ENCODE measurements at regions not wholly inside any gene's neighbourhood (a gene's known extent, or its start where the extent isn't known, plus 50 kb on each side); places are given as distances from the start of the nearest gene placed in this dataset.

DNA sequence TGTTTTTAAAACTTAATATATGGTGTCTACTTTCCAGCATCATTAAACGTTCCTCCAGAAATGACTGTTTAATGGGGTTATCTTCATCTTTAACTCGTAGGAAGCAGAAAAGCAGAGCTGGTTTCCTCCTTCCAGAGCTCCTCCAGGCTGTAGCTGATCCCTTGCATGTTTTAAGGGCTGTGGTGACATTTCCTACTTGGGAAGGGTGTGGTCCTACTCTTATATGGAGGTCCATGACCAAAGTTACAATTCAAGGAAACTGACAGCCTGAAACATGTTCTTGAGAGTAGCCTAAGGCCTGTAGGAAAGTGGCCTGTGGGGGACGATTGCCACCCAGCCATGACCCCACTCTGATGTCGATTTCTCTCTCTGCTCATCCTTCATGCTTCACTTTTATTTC is 297.1 kb downstream of the GADD45G start:
- DNase-seq (ENCODE audit: low read depth in 2 of 2): no peak

DNA sequence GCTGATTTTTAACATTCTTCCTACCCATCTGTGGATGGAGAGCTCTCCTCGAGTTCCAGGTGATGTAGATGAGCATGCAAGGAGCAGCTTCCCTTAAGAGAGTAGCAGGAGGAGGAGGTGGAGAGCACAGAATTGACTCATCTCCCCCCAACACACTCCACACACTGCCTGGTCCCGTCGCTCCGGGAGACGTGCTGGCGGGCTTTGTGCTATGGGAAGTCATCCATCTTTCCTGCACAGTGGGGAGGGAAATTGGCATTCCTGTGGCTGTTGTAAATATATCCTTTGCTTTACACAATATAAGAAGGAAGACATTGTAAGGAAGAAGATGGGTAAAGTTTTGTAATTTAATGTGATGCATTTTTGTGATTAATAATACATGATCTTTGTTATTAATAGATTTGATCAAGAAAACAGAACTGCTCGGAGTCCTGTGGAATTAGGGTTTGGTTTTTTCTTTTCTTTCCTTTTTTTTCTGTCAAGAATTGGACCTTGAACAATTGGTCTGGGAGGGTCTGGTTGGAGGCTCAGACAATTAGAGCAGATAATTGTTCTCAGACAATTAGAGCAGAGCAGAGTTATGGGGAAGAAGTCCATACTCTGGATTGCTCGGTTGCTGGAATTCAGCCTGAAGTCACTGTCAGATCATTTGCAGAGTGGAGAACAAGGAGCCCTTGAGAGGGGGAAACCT is 297.8 kb downstream of the GADD45G start:
- DNase-seq (ENCODE audit: low read depth in 2 of 2): no peak

DNA sequence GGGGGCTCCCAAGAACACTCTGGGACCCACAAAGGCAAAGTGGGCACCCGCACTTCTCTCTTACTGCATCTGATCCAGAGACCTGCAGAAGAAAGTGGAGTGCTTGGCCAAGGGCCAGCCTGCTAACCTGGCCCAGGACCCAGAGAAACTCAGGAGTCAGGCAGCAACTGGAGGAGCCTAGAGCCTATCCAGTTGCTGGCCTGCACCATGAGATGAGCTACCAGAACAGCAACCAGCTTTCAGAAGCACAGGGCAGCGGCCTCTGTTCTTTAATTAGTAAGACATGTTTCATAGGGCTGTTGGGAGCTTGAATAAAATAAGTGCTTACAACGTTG is 298.3 kb downstream of the GADD45G start:
- DNase-seq (ENCODE audit: low read depth in 2 of 2): no peak

DNA sequence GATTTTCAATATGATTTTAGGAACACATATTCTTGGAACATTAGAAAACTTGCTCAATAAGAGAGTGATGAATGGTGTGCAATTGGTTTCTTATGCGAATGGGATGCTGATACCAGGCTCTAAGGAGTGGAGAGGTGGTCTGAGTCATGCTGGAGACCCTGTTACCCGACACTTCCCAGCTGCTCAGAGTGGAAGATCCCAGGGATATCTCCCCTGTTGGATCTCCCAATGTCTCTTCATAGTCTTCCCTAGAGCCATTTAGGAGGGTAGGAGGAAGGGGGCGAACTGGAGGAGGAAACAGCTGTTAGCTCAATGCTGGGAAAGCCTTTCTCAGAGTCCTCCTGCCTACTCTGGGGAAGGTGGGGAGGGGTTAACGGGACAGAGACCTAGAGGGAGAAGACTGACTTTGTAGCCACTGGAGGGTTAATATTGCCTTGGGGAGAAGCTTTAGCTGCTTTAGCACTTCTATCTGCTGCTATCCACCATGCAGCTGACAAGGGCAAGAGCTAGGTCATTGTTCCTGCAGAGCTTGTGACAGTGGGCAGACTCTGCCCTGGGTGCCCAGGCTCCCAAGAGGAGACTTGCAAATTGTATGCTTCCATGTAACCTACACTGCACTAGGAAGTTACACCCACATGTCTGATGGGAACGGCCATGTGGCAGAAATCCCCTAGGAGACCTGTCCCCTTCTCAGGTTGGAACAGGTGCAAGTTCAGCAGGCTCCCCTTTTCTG is 301.0 kb downstream of the GADD45G start:
- no peak for DNase-seq (ENCODE audit: low read depth in 2 of 2)

DNA sequence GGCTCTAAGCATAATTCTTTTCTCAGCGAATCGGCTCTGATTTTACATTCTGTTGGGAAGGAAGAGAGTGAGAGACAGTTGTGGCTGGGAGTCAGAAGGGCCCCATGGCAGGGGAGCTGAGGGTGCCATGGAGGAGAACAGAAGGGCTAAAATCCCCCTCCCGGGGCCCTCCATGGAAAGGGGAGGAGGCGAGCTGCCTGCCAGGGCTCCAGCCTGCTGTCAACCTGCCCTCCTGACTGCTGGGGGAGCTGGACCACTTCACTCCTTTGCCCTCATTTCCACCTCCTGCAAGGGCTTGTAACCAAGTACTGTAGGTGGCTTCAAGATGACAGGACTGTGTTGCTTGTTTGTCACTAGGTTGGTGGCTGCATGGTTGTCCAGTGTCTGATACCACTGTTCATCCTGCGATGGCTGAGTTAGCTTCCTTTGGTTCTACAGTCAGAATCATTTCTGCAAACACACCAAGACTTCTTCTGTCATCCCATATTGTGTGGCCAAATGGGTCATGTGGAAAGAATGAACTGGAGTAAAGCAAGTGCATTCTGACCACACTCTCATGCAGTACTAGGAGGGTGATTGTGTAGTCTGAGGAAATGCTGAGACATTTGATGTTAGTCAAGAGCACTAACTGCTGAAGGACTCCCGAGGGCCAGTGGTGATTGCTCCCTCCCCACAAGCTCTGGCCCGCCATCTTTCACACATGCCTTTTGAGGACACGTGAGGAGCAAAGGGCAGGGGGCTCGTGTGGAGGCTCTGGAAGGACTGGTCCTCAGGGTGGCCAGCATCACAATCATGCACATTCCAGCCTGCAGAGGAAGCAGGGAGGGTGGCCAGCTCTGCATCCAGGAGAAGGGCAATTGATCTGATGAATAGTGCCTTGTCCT is 307.2 kb downstream of the GADD45G start:
- no peak for DNase-seq (ENCODE audit: low read depth in 2 of 2)

DNA sequence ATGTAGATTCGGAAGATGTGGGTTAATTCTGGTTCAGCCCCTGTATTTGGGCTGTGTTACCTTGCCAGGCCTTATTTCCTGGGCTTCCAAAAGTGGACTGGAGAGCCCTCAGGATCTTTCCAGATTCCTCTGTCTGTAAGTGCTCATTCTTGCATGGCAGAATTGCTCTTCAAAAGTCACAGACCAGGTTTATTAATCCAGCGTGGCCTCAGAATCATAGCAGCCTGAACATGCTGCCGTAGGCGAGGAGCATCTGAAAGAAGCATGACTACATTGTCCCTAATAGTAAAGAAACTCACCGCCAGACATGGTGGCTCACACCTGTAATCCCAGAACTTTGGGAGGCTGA is 307.8 kb downstream of the GADD45G start:
- no peak for DNase-seq (ENCODE audit: low read depth in 2 of 2)

DNA sequence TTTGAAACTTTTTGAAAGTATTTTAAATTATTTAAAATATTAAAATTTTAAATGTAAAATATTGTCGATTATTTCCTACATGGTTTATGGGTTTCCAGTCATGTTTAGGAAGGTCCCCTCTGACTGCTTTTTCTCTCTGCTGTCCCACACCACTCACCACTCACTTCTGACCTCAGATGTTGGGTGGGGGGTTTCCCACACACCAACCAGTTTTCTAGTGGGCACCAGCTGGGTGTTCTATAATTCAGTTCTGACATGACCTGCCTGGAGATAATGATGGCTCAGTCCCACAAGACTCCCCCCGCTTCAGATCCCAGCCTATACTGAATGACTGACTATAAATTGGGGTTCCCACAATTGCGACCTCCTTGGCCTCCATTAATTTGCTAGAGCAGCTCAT is 310.4 kb downstream of the GADD45G start:
- DNase-seq (ENCODE audit: low read depth in 2 of 2): no peak

DNA sequence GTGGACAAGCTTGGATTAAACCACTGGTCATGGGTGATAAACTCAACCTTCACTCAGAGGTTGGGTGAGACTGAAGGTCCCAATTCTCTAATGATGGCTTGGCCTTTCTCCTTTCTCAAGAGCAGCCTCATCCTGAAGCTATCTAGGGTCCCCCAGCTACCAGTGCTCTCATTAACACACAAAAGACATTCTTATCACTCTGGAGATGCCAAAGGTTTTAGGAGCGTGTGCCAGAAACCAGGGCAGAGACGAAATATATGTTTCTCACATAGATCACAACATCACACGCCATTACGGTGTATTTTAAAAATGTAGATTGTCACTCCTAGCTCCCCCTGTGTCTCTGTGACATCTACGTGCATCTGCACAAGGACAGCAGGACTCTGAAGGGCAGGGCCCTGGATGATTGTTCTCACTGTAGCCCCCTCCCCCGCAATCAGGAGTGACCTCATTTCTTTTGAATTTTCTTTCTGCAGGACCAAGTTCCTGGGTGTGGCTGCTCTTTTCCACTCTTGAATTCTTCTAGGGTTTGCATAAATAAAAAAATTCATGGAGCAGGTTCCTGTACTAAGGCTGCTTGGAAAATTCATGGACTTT is 311.3 kb downstream of the GADD45G start:
- DNase-seq (ENCODE audit: low read depth in 2 of 2): no peak

DNA sequence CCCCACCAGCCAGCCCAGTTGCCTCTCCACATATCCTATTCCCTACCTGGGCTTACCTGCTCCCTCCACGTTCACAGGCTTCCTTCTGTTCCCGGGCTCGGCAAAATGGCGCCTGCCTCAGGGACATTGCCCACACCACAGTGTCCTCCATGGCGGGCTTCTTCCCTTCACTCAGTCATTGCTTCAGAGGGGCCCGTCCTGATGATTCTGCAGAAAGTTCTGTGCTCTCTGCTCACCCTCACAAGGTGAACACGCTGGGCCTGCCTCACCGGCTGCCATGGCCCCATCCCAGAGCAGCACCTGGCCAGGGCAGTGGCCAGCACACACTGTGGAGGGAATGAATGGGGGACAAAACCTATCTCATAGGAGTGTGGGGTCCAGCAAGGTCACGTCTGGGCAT is 313.0 kb downstream of the GADD45G start:
- DNase-seq (ENCODE audit: low read depth in 2 of 2): no peak

DNA sequence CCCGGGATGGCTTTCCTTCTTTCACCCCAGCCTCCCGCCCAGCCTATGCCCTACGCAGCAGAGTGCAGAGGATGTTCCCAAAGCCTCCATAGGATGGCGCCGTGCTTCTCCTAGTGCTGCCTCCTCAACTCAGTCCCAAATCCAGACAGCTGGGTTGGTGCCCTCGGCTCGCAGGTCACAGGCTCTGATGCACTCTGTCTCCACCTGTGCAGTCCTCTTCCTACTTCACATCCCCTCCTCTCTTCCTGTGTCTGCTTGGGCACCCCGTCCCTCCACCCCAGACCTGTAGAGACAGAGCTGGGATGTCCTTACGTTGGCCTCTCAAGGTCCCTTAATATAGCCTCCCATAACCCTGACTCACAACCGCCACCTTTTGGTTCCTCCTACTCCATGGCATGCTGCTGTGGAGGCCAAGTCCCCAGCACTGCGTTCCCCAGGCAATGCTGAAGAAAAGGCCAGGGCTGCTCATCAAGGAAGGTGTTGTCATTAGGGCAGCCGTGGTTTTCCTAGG is 314.4 kb downstream of the GADD45G start:
- peak; percentile 12 to 41 for DNase-seq (ENCODE audit: low read depth in 2 of 2)

DNA sequence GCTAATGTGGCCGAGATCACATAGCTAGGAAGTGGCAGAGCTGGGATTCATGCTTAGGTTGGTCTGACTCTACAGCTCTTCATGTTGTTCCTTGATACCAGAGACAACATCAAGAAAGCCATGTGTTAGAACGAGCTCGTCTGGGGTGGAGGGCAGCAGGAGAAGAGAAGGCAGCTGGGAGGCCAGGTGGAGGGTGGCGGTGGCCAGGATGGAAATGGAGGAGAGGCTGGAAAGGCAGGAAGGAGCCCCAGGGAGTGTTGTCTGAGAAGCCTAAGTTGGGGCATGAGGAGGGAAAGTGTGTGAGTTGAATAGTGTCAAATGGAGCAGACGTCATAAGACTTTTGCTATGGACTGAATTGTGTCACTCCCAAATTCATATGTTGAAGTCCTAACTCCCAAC is 315.3 kb downstream of the GADD45G start:
- DNase-seq (ENCODE audit: low read depth in 2 of 2): no peak

DNA sequence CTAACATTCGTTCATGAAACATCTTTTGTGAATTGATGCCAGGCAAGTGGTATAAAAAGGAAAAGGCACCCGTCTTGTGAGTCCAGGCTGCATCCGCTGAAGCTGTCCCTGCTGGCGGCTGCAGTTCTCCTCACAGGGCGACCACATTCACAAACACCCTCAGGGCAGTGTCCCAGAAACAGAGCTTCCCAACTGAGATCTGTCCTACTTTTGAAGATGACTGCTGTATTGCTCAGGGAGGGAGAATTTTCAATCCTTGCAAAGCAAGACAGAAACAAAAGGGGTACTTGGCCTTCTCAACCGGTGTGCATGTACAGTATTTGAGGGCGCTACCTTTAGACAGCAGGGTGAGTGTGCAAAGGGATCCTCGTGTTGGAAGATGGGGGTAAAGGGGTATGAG is 316.1 kb downstream of the GADD45G start:
- no peak for DNase-seq (ENCODE audit: low read depth in 2 of 2)

DNA sequence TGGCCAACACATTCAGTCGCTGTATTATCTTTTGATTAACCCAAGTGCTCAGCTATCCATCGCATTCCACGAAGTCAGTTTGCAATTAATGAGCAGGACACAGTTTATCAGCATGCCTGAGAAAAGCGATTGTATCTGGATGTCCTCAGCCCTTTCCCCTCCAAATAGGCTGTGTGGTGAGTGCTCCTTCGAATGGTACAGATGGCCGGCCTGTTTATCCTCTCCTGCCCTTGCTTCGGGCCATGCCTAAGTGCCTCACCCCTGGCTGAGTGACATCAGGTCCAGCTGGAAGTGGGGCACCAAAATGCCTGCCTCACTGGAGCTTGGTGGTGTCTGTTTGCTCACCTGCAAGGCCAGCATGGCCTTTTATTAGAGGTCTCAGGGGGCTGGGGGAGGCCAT is 317.3 kb downstream of the GADD45G start:
- no peak for DNase-seq (ENCODE audit: low read depth in 2 of 2)

DNA sequence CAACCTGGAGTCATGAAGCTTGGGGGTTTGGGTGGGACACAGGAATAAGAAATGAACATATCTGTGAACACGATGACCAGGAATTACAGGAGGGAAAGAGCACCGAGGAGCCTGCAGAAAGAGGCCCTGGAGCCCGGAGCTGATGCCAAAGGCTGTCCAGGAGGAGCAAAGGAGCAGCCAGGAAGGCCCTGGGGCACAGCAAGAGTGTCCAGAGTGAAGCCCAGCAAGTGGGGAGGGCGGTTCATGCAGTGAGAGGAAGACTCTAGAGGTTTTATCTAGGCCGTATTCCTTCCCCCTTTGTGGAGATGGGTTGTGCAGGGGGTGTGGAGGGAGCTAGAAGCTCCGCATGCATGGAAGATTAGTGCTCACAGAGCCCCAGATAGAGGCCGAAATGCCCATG is 318.4 kb downstream of the GADD45G start:
- no peak for DNase-seq (ENCODE audit: low read depth in 2 of 2)

DNA sequence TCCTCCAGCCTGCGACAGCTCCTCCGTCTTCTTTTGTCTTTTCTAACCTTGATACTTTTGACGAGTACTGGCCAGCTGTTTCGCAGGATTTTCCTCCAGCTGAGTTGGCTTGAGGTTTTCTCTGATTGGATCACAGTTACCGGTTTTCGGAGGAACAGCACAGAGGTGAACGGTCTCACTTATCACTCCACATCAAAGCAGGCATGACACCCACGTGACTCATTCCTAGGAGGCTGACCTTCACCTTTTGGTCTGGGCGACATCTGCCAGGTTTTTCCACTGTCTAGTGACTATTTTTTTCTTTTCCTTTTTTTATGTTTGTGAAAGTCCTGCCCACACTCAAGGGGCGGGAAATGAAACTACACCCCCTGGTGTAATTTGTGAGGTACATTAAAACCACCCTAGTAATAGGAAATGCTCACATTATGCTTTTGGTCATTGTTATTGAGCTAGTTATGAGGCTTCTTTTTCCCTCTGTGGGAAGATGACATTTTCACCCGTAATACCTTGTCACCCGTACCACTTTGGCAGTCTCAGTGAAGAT is 319.2 kb downstream of the GADD45G start:
- no peak for DNase-seq (ENCODE audit: low read depth in 2 of 2)

DNA sequence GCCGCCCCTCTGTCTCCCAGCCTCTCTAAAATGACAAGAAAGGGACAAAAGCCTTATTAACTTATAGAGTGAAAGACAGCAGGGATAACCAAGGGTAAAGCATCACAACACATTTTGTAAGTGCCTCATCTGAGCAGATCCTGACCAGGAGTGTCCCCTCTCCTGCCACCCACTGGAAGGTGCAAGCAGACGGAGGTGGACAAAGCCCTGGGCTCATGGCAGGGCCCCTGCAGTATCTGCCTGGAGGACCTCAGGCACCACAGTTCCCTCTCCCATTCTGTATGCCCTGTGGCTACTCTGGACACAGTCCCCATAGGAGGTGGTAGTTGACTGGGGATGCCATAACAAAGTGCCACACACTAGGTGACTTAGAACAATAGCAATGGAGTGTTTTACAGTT is 319.8 kb downstream of the GADD45G start:
- no peak for DNase-seq (ENCODE audit: low read depth in 2 of 2)

DNA sequence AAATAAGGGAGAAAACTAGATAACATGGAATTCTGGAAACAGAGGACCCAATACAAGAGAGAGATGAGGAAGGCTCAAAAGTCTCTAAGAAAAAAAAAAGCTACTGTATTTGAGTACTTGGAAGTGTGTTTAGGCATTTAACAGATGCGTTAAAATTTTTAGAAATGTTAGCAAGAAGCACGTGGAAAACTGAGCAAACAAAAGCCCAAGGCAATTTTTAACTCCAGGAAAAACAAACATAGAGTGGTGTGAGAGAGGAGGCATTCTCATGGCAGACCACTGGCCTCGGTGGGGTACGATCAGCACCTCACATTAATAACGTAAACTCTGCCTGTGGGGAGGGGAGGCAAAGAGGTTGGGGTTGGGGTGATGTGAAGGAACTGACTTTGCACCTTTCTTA is 321.4 kb downstream of the GADD45G start:
- no peak for DNase-seq (ENCODE audit: low read depth in 2 of 2)

DNA sequence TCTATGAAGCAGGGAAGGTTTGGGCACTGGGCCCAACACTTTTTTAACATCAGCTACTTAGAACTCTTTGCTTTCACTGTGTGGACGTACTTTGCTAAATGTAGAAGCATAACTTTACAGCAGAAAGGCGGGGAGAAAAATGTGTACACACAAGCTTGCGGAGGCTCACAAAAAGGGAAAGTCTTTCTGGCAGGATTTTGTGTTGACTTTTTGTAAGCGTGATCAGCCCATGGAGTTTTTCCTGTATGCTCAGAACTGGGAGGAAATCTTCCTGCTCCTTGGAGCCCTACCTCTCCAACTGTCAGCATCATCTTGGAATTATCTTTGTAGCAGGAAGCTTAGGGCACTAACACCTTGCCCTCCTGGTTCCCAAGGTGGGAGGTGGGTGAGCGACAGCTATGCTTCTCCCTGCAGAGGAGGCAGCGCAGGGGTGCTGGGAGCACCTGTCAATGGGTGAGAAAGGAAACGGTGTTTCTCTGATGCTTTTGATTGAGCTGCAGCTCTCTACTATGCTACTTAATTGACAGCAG is 321.9 kb downstream of the GADD45G start:
- DNase-seq (ENCODE audit: low read depth in 2 of 2): no peak

DNA sequence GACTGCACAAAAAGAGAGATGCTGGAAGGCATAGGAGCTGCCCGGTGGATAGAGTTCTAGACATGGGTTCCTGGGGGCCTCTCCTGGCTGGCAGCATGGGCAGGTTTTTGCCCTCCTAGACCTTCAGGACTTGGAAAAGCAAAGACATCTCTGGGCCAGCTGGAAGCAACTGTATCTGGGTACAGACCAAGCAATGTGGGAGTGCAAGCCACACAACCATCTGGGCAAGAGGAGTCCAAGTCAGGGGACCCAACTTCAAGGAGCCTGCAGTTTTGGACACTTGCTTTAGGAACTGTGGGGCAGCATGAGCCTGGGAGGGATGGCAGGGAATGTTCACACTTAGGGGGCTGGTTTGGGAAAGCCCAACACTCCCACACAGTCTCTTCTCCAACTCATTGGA is 323.3 kb downstream of the GADD45G start:
- no peak for DNase-seq (ENCODE audit: low read depth in 2 of 2)

DNA sequence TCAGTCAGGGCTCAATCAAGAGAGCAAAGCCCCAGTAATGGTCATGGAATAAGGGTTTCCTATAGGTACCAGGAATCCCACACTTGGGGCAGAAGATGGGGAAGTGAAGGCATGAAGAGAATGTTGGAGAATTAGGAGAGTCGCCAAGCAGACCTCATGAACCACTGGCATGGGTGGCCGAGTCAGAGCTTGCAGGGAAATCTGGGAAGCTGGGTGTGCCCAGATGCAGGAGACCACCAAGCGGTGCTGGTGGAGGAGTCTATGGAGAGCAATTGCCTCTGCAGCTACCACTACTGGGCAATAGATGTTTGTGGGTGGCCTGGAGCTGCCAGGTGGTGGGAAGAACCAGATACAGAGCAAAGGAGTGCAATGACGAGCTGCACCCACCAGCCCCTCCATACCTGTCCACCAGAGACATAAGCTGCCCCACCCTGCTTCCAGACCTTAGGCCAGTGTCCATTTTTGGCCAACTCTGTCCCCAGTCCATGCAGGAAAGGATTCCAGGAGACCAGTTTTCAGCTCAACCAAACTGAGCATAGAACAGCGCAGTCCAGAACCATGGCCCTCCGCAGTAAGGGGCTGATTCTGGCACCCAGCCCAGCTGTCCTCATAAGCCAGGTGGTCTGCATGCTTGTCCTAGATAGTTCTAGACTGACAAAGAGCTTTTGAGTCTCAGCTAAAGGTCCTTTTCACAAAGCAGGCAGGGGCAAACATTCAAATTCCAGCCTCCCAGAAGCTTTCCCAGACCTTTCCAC is 323.9 kb downstream of the GADD45G start:
- DNase-seq (ENCODE audit: low read depth in 2 of 2): no peak

DNA sequence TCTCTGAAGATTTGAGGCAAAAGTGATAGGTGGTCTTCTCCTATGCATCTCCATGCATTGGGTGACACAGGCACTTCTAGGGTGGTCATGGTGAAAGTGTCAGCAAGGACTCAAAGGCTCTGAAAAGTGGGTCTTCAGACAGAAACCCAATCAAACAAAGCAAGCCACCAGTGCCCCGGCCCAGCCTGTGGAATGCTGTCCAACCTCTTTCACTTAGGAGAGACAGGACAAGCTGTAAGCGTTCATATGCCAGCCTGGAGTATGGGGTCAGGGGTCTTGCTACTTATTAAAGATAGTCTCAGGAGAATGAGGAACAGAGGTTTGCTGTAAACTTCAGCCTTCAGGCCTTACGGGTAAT is 324.5 kb downstream of the GADD45G start:
- DNase-seq (ENCODE audit: low read depth in 2 of 2): no peak

All from lung microvascular endothelial cell (primary cell).